Epithelial cell of prostate (primary cell): ENCODE measurements at regions not wholly inside any gene's neighbourhood (a gene's known extent, or its start where the extent isn't known, plus 50 kb on each side); places are given as distances from the start of the nearest gene placed in this dataset.
"Not testable (repeated sequence)": the region's sequence is repeated elsewhere in the genome, so short reads cannot be mapped to it uniquely, and the experiment has no call there.

Experiments used
- DNase-seq: peaks from one replicate; pipeline ENCODE4 v3.0.0-alpha.2; 2011; ENCODE audit warnings: low read depth, low spot score
- H3K27ac ChIP-seq: fragments of 450-650 bp; 2 replicates; pipeline ENCODE4 v1.5.1; 2017; ENCODE audit warnings: mild to moderate bottlenecking

DNA sequence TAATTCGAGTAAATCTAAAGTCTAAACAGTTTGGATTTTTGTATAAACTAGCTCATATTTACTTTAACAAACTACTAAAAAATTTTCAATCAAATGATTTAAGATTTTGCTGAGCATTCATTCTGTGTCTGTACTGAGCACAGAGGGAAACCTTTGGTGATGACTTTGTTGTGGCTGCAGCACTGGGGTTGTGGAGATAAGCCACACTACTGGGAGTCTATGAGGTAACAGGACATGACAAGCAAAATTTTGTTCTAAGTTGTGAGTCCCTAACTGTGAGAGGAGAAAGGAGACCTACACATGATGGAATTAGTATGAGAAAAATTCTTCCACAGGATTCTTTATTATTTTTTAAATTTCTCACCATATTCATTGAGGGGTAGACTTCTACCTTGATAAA lies 933.7 kb upstream of the LRATD1 start:
- no peak for DNase-seq
- no peak overlapping the region for H3K27ac ChIP-seq

DNA sequence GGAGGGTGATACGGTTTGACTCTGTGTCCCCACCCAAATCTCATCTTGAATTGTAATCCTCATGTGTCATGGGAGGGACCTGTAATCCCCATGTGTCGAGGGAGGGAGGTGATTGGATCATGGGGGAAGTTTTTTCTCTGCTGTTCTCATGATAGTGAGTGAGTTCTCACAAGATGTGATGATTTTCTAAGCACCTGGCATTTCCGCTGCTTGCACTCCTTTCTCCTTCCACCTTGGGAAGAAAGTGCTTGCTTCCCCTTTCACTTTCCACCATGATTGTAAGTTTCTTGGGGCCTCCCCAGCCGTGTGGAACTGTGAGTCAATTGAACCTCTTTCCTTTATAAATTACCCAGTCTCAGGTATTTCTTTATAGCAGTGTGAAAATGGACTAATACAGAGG lies 932.6 kb upstream of the LRATD1 start:
- DNase-seq, H3K27ac ChIP-seq: not testable (repeated sequence)

GRCh38 chr2:13711154-13711553 lies 921.4 kb upstream of the LRATD1 start:
- no peak overlapping the region for H3K27ac ChIP-seq
- DNase-seq, result no peak

DNA sequence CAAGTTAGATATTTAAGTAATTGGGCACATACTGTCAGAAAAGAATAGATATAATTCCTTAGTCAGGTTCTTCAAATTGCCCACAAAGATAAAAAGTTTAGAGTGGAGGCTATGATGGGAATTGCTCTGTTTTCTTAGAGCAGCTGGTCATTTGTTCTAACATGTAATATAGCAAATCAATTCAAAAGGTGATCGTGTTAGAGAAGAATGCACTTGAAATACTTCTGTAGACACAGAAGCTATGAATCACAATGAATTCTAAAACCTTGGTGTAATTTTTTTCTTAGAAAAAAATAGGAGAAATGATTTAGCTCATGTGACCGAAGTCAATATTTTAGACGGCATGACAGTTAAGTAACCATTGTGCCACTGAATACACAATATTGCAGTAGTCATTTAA lies 918.1 kb upstream of the LRATD1 start:
- DNase-seq, result no peak
- H3K27ac ChIP-seq, result no peak overlapping the region

GRCh38 chr2:13725945-13726344 lies 906.6 kb upstream of the LRATD1 start:
- DNase-seq, result no peak
- no peak overlapping the region for H3K27ac ChIP-seq

DNA sequence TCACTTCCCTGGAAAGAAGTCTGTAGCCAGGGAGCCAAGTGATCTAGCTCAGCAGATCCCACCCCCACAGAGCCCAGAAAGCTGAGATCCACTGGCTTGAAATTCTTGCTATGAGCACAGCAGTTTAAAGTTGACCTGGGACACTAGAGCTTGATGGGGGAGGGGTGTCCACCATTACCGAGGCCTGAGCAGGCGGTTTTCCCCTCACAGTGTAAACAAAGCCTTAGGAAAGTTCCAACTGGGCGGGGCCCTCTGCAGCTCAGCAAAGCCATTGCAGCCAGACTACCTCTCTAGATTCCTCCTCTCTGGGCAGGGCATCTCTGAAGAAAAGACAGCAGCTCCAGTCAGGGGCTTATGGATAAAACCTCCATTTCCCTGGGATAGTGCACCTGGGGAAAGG lies 887.2 kb upstream of the LRATD1 start:
- DNase-seq, result no peak

DNA sequence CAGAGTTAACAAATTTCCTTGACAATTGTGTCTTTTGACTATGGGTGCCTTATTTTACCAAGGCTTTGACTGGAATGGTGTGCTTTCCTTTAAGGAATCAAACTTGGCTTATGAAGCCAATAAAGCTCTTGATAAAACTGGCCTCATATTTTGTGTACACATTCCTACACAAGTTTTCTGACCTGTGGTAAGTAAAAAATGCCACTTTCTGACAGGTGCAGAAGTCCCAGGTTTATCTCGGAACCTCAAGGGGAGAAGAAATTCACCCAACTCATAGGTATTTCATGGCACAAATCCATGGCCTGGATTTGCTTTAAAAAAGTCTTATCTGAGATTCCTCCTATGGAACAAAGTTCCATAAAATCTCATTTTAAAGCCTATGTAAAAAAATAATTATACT lies 880.6 kb upstream of the LRATD1 start:
- no peak overlapping the region for H3K27ac ChIP-seq
- no peak for DNase-seq

More for the DNA sequence above, 887.2 kb upstream of the LRATD1 start:
- H3K27ac ChIP-seq, result no peak overlapping the region

- no peak overlapping the region for H3K27ac ChIP-seq
- no peak for DNase-seq
Measured at GRCh38 chr2:13758412-13758811, 874.1 kb upstream of the LRATD1 start.

GRCh38 chr2:13768274-13768673 lies 864.2 kb upstream of the LRATD1 start:
- DNase-seq, result no peak
- no peak overlapping the region for H3K27ac ChIP-seq

GRCh38 chr2:13770279-13770678 lies 862.2 kb upstream of the LRATD1 start:
- DNase-seq, result no peak
- no peak overlapping the region for H3K27ac ChIP-seq

GRCh38 chr2:13779996-13780395 lies 852.5 kb upstream of the LRATD1 start:
- H3K27ac ChIP-seq, result no peak overlapping the region
- DNase-seq, result no peak

DNA sequence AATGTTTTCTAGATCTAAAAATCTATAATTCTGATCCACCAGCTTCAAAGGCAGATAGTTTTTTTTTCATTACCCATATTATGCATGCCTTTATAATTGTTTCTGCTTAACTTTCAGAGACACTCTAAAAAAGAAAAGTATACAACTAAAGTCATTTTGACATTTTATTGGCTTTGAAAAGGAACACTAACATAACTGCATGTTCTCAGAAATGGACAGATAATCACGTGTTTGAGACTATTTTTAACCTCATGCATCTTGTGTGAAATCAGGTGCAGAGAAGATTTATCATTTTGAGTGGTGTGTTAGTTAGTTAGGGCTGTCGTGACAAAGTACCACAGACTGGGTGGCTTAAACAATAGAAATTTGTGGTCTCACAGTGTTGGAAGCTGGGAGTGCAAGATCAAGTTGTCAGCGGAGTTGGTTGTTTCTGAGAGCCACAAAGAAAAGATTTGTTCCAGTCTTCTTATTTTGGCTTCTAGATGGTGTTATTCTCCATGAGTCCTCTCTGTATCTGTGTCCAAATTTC lies 841.4 kb upstream of the LRATD1 start:
- no peak for DNase-seq
- H3K27ac ChIP-seq, result no peak overlapping the region

GRCh38 chr2:13806539-13806938 lies 826.0 kb upstream of the LRATD1 start:
- no peak overlapping the region for H3K27ac ChIP-seq
- DNase-seq, result no peak

GRCh38 chr2:13813236-13813635 lies 819.3 kb upstream of the LRATD1 start:
- no peak for DNase-seq
- H3K27ac ChIP-seq, result no peak overlapping the region

DNA sequence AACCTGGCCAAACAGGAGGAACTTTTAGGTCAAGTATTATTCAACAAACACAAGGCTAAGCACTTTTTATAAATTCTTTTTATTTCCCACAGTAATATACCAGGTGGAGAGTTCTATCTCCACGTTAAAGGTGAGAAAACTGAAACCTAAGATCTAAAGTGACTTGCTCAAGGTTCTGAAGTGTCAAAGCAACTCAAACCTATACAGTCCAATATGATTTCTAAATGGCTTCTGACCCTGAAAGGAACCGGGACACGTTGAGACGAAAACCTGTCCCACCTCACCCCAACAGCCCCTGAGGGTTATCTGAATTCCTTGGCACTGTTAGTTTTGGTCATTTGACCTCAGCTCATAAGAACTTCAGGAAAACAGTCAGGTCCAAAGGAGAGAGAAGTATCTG lies 814.5 kb upstream of the LRATD1 start:
- DNase-seq, result no peak
- no peak overlapping the region for H3K27ac ChIP-seq

DNA sequence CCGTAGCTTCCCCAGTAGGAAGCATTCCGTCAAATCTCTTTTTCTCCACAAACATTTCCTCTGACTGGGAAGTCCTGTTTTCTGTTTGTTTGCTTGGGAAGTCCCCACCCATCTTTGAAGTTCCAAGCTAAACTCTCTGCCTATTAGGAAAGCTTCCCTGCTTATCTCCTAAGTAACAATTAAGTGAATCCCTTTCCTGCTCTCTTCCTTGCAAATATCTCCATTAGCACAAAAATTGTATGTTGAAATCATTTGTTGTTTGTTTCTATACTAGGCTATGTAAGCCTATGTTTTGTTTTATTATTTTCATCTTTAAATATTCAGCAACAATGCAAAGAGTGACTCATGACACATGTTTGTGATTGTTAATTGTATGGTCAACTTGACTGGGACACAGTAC lies 812.6 kb upstream of the LRATD1 start:
- H3K27ac ChIP-seq, result no peak overlapping the region
- DNase-seq, result no peak

GRCh38 chr2:13821255-13821880 lies 811.1 kb upstream of the LRATD1 start:
- DNase-seq, result peak; percentile 2
- no peak overlapping the region for H3K27ac ChIP-seq

DNA sequence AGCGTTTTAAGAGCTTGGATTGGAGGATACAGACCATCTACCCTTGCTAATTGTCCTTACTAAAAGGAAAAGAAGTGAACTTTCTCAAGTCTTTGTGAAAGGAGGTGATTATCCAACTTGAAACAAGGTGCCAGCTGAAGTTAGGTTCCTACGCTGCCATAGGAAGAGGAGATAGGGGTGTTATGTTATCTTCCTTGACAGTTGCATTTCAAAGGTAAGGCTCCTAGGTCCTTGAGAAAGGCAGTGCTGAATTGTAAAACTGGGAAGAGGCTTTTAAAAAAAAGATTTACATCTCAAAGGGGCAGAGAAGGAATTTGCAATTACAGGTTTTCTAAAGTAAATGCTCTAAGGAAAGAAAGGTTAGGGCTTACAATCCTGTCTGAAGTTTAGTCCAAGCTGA lies 810.2 kb upstream of the LRATD1 start:
- no peak overlapping the region for H3K27ac ChIP-seq
- DNase-seq, result no peak

DNA sequence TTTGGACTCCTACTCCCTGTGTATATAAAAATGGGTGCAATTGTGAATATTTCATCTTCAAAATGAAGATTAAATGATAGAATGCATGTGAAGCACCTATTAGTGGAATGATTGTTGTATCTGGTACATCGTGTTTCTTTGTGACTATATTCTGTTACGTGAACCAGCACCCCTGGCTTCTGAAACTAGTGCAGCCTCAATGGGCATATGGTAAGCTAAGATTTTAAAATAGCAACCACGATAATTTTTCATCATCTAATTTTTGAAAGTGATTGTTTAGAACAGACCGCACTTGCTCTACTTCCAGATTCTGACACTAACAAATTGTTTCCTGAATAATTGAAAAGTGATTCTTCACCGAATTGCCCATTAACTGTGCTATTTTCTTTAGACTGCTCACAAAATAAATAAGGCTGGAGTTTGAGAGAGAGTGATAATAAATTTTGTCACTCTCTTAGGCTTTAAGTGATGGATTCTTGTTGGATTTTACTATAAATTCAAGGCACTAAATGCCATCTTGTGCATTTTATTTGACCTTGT lies 806.1 kb upstream of the LRATD1 start:
- DNase-seq, result no peak
- no peak overlapping the region for H3K27ac ChIP-seq

GRCh38 chr2:13858626-13859025 lies 773.9 kb upstream of the LRATD1 start:
- H3K27ac ChIP-seq, result no peak overlapping the region
- no peak for DNase-seq

DNA sequence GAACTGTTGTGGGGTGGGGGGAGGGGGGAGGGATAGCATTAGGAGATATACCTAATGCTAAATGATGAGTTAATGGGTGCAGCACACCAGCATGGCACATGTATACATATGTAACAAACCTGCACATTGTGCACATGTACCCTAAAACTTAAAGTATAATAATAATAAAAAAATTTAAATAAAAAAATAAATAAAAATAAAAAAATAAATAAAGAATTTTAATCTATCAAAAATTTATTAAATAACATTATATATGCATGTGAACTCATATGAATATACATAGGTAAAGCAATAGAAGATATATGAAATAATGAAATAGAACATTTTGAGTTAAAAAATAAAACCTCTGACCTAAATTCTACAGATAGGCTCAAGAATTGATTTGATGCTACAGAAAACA lies 764.2 kb upstream of the LRATD1 start:
- not testable (repeated sequence) for H3K27ac ChIP-seq, DNase-seq

DNA sequence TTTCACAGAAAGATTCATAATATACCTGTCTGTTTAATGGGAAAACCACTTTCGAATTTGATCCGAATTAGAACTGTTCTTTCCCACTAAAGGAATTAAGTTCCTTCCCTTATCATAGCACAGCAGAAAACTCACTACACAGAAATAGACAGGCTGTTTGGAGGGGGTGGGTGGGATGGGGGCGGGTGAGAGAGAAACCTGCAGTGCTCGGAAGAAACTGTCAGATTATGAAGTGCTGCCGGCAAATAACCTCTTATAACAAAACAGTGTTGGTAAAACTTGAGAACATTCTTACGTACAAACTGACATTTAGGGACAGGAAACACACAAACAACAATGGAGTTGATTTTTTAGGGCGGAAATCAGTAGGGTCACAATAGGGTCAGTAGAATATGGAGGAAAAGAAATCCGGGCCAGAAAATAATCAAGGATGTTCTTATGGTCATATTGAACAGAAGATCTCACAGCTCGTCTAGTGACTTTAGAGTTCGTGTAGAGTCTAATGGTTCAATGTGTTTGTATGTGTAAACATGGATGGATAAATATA lies 756.0 kb upstream of the LRATD1 start:
- DNase-seq, result no peak
- H3K27ac ChIP-seq, result no peak overlapping the region
